NCI-H1436 (cell line): ENCODE measurements at regions not wholly inside any gene's neighbourhood (a gene's known extent, or its start where the extent isn't known, plus 50 kb on each side); places are given as distances from the start of the nearest gene placed in this dataset.
"Not testable (repeated sequence)": the region's sequence is repeated elsewhere in the genome, so short reads cannot be mapped to it uniquely, and the experiment has no call there.

Experiments used
- DNase-seq: peaks from one replicate; lab custom pipeline; 2025; lab: John Stamatoyannopoulos, UW

DNA sequence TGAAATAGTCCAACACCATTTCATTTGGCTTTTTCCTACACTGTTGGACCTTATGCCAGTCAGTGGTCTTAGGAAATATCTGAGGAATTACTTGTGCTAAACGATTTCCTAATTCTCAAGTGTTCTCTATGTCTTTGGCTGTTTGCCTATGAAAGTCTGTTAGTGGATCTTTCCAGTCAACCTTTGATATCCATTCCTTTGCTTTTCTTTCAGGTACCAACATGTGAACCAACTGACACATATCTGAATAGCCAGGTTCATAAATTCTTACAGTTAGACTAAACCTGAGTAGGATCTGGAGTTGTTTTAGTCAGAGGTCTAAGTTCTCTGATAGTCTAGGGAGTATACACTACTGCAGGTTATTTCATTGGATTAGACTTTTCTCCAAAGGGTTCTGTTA, 343.5 kb upstream of the LRRC3B start:
- DNase-seq = no peak

DNA sequence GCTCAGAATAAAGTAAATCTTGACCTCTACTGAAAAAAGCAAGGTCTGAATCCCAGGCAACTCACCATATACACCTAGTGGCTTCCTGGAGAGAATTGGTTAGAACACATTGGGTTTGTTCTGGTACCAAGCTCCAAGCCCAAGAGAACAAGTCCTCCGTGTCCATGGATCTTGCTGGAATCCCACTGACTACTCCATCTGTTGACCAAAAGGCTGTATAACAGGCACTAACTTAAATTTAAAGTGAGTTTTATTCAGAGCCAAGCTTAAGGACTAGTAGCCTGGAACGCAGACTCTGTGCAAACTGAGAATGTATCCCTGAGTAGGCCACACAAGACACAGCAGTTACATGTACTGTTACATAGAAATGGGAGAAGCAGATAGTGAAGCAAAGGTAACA, 342.1 kb upstream of the LRRC3B start:
- DNase-seq = no peak

DNA sequence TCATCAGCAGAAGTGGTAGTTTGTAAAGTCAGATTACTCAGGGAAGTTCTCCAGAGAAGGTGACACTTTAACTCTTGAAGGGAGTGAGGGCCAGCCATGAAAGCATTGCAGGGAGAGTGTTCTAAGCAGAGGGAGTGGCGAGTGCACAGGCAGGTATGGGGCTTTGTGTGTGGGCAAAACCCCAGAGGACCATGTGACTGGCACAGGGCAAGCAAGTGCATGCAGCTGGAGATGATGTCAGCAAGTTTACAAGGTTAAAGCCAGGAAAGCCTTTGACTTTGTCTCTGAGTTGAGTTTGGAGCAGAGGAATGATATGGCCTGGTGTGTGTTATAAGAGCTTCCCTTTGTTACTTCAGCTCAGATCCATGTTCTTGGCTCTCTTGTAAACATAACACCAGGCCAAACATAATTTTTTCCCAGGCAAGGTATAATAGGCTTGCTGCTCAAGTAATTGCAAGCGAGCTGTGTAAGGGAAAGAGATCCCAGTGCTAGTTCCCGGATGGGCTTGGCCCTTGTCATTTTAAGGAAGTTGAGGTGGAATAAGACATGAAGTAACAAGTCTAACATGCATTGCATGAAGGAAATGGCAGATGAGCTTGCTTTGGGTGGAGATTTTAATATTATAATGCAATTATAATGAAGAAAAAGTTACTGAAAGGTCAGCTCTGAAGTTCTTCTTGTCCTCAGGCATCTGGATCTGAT, 341.1 kb upstream of the LRRC3B start:
- DNase-seq = no peak

DNA sequence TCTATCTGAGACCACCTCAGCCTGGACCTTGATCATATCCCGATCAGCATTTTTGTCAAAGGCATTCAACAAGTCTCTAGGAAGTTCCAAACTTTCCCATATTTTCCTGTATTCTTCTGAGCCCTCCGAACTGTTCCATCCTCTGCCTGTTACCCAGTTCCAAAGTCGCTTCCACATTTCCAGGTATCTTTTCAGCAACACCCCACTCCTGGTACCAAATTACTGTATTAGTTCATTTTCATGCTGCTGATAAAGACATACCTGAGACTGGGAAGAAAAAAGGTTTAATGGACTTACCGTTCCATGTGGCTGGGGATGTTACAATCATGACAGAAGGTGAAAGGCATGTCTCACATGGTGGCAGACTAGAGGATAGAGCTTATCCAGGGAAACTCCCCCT, 338.1 kb upstream of the LRRC3B start:
- DNase-seq = not testable (repeated sequence)

DNA sequence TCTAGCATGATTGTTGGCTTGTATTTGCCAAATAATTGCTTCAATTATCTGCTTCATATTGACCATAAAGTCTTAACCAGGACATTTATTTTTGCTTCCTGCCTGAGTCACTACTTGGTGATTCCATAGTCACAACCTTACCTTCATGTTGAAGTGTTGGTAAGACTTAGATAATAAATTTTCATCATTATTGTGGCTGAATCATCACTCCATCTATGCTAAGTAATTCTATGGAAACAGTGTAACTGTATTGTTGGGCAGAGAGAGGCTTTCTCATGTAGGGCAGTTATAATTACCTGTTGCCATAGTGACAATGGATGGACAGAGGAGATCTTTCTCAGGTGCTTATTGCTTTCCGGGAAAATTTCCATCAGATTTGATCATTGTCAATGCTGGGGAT, 330.7 kb upstream of the LRRC3B start:
- DNase-seq = no peak

DNA sequence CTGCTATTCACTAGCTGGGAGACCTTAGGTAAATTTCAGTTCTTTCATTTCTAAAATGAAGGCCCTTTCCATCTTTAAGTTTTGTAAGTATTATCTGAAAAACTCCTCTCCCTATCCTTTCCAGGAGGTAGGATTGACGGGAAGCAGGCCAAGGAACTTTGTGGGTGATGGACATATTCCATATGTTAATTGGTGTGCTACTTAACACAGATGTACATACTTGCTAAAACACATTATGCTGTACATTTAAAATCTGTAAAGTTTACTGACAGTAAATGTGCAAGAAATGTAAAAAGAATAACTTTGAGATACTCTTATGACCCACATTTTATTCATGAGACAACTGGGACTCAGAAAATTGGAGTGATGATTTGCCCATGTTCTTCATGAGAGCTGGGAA, 329.8 kb upstream of the LRRC3B start:
- no peak for DNase-seq

DNA sequence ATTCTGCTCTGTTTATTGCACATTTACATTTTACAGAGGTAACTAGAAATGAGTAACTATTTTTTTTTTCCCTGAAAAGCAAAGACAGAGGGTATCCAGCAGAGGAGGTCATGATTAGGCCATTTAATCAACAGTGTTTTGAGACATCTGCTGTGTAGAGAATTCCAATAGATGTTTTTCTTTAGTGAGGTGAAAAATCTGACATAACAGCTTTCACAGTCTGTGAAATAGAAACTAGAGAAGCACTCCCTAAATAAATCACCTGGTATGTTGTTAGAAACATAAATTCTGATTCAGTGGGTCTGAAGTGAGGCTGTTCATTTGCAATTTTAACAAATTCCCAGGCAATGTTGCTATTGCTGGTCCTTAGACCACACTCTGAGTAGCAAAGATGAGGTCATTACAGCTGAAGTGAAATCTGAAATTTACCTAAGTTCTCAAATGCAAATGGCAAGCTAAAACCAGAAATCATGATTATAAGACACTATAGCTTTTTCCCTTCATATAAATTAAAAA, 329.2 kb upstream of the LRRC3B start:
- DNase-seq = no peak

DNA sequence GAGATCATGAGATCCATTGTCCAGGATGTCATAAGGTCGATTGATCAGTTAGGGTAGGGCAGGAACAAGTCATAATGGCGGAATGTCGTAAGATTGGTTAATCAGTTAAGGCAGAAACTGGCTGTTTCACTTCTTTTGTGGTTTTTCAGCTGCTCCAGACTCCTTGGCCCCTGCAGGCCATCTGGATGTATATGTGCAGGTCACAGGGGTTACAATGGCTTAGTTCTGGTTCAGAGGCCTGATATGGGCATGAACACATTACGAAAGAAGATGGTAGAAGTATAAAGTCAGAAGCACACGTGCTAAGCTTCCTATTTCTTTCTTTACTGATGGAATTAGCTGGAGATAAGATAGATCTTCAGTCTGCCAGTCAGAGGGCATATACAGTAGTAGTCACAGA, 315.4 kb upstream of the LRRC3B start:
- DNase-seq = no peak

DNA sequence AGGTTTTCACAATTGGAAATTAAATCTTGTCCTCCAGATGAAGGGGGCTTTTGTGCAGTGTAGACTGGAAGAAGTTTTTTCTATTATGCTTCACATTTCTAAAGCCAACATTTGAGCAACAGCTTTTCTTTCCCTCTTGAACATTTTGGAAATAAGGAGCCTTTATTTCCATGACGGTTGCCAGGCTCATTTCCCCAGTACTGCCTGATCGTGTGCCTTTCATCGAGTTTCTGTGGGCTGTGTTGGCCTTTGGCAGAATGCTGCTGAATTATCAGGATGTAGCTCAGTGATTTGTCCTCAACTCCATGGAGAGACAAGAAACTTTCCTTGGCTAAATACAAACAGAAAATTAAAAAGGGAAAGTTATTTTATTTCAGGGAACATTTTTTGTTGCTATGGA, 314.8 kb upstream of the LRRC3B start:
- no peak for DNase-seq

DNA sequence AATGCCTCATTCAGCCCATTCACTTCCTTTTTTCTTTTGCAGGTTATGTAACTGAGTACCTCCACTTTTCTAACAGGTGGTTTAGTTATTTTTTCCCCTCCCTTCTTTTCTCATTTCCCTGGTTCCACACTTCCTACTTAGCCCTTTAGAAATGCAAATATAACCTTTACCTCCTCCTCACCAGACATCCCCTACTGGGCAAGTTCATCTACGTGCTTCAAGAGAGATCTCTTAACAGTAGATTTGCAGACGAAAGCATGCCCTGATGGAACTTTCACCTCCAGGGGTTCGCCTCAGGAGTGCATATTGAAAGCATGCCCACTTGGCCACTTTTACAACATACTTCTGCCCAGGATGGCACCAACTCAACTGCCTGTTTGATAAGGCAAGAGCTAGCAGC, 314.1 kb upstream of the LRRC3B start:
- no peak for DNase-seq

DNA sequence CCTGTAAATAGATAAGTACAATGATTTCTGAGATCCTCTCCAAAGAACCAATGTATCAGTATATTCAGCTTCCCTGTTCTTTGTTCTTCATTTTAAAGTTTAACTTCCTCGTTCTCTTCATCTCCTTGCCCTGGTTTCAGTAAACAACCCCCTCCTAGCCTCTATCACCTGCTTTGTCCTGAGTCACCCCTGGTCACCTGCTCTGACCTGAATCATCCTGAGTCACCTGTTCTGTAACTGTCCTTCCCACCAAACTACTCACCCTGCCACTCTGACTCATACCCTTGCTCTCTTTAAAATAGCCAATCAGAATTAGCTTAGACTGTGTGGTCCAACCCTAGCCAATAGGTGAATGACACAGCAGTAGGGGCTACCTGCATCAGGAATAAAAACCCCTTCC, 313.0 kb upstream of the LRRC3B start:
- DNase-seq = not testable (repeated sequence)

DNA sequence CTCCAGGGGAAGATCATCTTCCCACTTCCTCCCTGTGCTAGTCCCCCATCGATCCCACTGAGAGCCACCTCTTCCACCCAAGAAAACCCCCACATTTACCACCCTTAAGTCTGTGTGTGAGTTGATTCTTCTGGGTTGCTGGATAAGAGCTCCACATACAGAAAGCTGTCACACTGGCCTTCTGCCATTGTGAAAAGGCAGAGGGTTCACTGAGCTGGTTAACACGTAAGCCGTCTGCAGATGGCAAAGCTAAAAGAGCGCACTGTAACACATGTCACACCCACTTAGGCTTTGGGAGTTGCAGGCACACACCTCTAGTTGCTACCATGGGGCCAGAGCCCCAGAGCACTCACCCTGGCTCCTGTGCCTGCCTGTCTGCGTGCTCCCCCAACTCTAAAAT, 309.8 kb upstream of the LRRC3B start:
- DNase-seq = no peak

DNA sequence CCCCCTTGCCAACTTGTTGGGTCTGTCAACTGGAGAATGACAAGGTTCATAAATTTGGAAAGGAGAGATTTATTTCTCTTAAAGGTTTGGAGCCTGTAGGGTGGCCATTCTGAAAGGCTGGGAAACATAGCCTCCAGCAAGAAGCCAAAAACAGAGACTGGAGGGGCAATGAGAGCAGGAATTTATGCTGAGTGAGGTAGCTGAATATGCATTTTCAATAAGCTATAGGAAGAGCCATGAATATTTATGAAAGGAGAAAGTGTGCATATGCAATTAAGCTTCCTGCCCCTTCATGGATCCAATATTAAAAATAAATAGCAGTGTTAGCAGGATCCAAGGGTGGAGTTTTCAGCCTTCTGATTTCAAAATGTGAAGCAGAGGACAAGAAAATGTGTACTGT, 306.1 kb upstream of the LRRC3B start:
- no peak for DNase-seq

DNA sequence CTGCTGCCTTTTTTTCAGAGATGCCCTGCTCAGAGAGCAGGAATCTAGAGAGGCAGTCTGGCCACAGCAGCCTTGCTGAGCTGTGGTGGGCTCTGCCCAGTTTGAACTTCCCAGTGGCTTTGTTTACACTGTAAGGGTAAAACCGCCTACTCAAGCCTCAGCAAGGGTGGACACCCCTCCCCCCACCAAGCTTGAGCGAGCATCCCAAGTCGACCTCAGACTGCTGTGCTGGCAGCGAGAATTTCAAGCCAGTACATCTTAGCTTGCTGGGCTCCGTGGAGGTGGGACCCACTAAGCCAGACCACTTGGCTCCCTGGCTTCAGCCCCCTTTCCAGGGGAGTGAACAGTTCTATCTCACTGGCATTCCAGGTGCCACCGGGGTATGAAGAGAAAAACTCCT, 298.8 kb upstream of the LRRC3B start:
- DNase-seq = not testable (repeated sequence)

DNA sequence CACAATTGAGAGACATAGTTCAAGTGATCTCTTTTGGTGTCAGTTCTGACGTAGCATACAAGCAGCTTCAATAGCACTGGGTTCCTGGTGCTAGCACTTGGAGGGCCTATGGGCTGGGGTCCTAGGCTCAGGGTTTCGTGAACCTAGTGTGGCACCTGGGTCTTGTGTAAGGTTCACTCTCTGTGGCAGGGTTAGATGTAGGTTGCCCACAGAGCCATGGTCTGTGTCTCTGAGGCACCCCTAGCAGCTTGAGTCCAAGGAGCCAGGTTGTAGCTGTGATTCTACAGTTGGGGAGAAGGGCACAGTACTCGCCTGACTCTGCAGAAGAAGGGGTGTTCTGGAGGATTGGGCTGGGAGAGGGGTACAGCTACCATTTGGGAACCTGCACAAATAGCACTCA, 282.6 kb upstream of the LRRC3B start:
- DNase-seq = no peak

DNA sequence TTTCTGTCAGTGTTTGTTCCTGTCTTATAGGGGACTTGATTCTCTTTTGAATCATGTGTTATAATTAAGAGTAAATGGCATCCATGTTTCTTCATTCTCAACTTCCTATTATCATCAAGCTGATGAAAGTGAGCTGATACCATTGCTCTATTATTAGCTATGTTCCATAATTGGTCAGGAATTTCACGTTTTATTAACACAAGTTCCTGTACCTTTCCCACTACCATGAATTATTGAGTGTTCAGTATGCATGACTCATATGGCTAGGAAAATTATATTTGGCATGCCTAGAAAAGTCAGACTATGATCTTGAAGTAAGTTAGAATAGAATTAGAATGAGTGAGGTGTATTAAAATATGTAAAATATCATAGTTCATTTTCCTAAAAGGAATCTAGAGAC, 278.9 kb upstream of the LRRC3B start:
- DNase-seq = no peak

DNA sequence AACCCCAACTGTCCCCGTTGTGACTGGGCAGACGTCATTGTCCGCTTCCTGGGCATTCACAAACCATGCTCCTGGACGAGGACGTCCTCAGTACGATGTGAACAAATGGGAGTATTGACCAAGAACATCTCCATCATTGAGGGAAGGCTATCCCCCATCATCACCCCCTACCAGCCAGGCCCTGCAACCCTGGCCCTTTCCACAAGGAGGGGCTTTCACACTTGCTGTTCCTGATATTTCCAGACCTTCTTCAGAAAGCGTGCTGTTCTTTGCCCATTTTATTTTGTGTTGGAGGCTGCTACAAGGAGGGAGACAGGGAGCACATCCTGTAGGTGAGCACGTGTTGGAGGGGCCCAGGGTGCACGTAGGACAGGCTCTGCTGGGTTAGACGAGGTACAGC, 277.0 kb upstream of the LRRC3B start:
- no peak for DNase-seq

DNA sequence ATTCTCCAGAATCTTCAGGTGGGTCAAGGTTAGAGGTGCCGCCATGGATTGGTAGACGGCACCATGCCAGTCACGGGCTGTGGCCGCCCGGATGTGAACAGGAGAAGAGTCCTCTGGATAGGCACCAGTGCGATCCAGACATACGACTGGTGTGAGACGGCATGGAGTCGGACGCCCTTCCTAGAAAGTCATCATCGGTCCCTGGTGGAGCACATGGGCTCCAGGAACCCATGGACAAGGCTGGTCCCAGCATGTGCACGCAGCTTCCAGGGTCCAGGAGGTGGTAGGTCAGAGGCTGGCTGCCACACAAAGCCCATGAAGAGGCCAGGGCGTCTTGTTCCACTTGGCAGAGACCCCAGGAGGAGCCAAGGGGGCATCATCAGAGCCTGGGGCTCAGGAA, 276.1 kb upstream of the LRRC3B start:
- no peak for DNase-seq

DNA sequence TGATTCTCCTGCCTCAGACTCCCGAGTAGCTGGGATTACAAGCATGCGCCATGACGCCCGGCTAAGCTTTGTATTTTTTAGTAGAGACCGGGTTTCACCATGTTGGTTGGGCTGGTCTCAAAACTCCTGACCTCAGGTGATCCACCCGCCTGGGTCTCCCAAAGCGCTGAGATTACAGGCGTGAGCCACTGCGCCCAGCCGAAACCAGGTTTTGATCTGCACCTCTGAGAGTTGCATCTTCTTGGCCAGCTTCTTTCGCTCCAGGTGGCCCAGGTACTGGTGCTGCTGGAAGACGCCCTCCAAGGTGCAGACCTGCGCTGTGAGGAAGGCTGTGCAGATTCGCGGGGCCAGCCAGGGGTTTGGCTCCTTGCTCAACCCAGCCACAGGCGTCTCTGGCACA, 275.4 kb upstream of the LRRC3B start:
- no peak for DNase-seq

DNA sequence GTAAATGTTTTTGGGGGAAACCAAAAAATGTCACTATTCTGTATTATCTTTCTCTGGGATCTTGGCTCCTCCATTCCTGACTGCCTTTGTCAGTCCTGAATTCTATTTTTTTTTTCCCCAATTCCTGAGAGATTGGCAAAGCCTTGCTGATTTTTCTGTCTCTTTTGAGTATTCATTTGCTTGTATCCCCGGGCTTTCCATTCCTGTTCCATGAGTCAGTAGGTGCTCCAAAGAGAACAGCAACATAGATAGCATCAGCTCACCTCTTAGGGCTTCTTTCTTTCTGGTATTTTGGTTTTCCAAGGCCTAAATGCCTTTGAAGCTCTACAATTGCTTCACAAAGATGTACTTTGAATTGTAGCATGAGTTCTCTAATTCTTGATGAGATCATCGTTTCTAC, 271.7 kb upstream of the LRRC3B start:
- no peak for DNase-seq

DNA sequence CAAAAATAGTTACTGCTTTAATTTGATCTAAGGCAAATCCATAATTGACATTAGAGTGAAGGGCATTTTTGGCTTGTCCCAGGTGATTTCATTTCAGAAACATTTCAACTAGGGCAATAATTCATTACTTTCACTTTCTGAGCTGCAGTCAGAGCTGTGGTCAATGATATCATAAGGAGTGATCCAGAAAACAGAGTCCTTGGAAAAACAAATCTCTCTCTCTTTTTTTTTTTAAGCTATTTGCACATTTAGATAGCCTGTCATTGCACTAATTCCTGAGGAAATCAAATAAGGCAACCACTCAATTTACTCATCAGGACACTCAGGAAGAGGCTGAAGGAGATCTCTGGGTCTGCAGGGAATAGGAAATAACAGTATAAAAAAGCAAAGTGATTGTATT, 269.5 kb upstream of the LRRC3B start:
- no peak for DNase-seq

DNA sequence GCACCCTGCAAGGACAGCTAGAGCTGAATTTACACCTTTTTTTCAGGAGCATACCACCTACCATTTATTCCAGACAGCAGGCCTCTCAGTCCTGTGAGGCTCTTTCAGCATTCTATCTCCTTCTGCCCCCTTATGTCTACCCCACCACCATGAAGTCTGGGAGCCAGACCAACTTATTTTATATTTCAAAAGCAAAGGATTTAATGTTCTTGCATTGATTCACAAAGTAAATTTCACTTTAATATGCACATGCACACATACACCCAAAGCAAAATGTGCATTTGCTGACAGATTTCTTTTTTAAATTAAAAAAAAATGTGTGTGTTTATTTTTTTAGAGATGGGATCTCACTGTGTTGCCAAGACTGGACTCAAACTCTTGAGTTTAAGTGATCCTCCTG, 264.2 kb upstream of the LRRC3B start:
- DNase-seq = no peak

DNA sequence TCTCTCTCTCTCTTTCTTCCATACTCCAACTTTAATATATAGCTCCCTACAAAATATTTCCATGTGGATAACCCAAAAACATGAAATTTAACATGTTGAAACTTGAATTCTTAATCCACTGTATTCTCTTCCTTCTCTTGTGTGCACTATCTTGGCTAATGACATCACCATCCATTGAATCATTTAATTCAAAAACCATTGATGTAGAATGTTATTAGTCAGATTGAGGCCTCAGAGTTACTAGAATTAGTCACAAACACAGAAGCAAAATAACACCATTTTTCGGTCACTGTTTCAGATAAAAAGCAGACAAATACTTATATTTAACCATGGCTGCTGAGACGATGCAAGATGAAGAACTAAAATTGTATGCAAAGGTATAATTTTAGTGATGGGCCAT, 256.9 kb upstream of the LRRC3B start:
- DNase-seq = no peak

DNA sequence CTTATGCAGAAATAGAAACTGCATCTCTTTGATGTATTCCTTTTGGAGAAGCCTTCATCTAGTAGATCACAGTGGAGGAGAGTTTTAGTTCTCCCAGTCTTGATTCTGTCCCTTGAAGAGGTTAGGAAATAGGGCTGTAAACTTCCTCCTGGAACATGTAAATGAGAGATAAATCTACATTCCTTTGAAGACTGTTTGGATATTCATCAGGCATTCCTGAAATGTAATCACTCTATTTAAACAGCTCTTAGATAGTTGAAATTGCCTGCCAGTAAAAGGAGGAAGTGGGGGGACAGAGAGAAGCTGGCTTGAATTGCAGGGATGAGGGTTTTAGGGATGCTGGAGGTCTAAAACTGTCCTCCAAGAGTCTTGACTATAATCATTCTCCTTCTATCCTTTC, 254.3 kb upstream of the LRRC3B start:
- DNase-seq = no peak

DNA sequence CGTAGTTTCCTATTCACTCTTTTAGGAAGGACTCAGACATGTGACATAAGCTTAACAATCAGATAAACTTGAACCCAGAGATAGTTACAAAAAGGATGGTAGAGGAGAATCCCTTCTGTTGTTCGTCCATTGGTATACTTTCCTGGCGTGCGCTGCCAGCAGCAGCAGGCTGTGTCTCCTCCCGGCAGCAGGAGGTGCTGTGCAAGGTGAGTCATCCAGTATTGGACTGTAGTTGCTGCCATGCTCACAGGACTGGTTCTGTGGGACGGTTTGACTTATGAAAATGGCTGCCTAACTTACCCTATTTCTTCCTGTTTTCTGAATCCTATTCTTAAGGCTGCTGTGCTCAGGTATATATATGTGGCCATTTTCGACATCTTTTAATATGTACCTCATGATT, 253.4 kb upstream of the LRRC3B start:
- no peak for DNase-seq
